H9 (cell line): ENCODE measurements at regions not wholly inside any gene's neighbourhood (a gene's known extent, or its start where the extent isn't known, plus 50 kb on each side); places are given as distances from the start of the nearest gene placed in this dataset.
A peak's percentile ranks its signal among the peaks of the same experiment; 100 is the strongest.

ENCODE experiments used
- DNase-seq: peaks from one replicate; pipeline ENCODE4 v3.0.0-alpha.2; 2017
- H2AFZ ChIP-seq: one replicate; pipeline ENCODE4 v1.6.1; 2013; ENCODE audit warnings: mild to moderate bottlenecking, low read length, control low read depth, moderate library complexity
- H2AK5ac ChIP-seq: 2 replicates; pipeline ENCODE4 v1.6.1; 2013; ENCODE audit warnings: low read length, control low read depth, mixed read lengths; ENCODE audit not compliant: insufficient read length
- H2BK120ac ChIP-seq: one replicate; pipeline ENCODE4 v1.6.1; 2013; ENCODE audit warnings: low read depth, mild to moderate bottlenecking, low read length, control low read depth, inconsistent platforms; ENCODE audit not compliant: poor library complexity, severe bottlenecking
- H2BK12ac ChIP-seq: 2 replicates; pipeline ENCODE4 v1.6.1; 2013; ENCODE audit warnings: low read length, control low read depth, mixed read lengths, low read depth; ENCODE audit not compliant: insufficient read length
- H2BK15ac ChIP-seq: 2 replicates; pipeline ENCODE4 v1.6.1; 2013; ENCODE audit warnings: low read depth, low read length, control low read depth
- H2BK20ac ChIP-seq: one replicate; pipeline ENCODE4 v1.6.1; 2013; ENCODE audit warnings: low read depth, mild to moderate bottlenecking, low read length, control low read depth, inconsistent platforms; ENCODE audit not compliant: poor library complexity, severe bottlenecking
- H2BK5ac ChIP-seq: 2 replicates; pipeline ENCODE4 v1.6.1; 2013; ENCODE audit warnings: low read length, control low read depth, mixed read lengths; ENCODE audit not compliant: insufficient read length
- H3K14ac ChIP-seq: 2 replicates; pipeline ENCODE4 v1.6.1; 2013; ENCODE audit warnings: low read length, control low read depth; ENCODE audit not compliant: insufficient read depth
- H3K18ac ChIP-seq: 2 replicates; pipeline ENCODE4 v1.6.1; 2013; ENCODE audit warnings: low read depth, mild to moderate bottlenecking, mixed read lengths, low read length, control low read depth; ENCODE audit not compliant: insufficient read length
- H3K23ac ChIP-seq: 2 replicates; pipeline ENCODE4 v1.6.1; 2013; ENCODE audit warnings: low read length, control low read depth, mixed read lengths, low read depth; ENCODE audit not compliant: insufficient read length
- H3K23me2 ChIP-seq: 2 replicates; pipeline ENCODE4 v1.6.1; 2013; ENCODE audit warnings: low read depth, mild to moderate bottlenecking, mixed read lengths, low read length, control low read depth; ENCODE audit not compliant: insufficient read length, poor library complexity, severe bottlenecking
- H3K27ac ChIP-seq: 2 replicates; pipeline ENCODE4 v1.5.1; 2013; ENCODE audit warnings: low read length, control low read depth, mixed read lengths, low read depth; ENCODE audit not compliant: insufficient read length
- H3K27me3 ChIP-seq: 2 replicates; pipeline ENCODE4 v1.6.1; 2013; ENCODE audit warnings: low read length, control low read depth, inconsistent platforms; ENCODE audit not compliant: insufficient read depth
- H3K4ac ChIP-seq: 2 replicates; pipeline ENCODE4 v1.6.1; 2013; ENCODE audit warnings: low read depth, mild to moderate bottlenecking, control low read depth, inconsistent platforms, low read length, moderate library complexity
- H3K4me1 ChIP-seq: 2 replicates; pipeline ENCODE4 v1.6.1; 2013; ENCODE audit warnings: low read length, control low read depth, inconsistent platforms; ENCODE audit not compliant: insufficient read depth
- H3K4me2 ChIP-seq: 2 replicates; pipeline ENCODE4 v1.6.1; 2013; ENCODE audit warnings: low read length, control low read depth, mixed read lengths; ENCODE audit not compliant: insufficient read length, insufficient read depth
- H3K56ac ChIP-seq: 2 replicates; pipeline ENCODE4 v1.6.1; 2013; ENCODE audit warnings: low read depth, mild to moderate bottlenecking, mixed read lengths, low read length, control low read depth; ENCODE audit not compliant: insufficient read length
- H3K79me1 ChIP-seq: 2 replicates; pipeline ENCODE4 v1.6.1; 2013; ENCODE audit warnings: low read depth, mild to moderate bottlenecking, moderate library complexity, low read length, control low read depth, inconsistent platforms; ENCODE audit not compliant: insufficient read depth, poor library complexity, severe bottlenecking
- H3K79me2 ChIP-seq: 2 replicates; pipeline ENCODE4 v1.6.1; 2013; ENCODE audit warnings: low read length, control low read depth, inconsistent platforms; ENCODE audit not compliant: insufficient read depth
- H3K9ac ChIP-seq: 2 replicates; pipeline ENCODE4 v1.6.1; 2013; ENCODE audit warnings: low read length, control low read depth, mixed read lengths; ENCODE audit not compliant: insufficient read length; ENCODE audit errors: extremely low read depth
- H3K9me3 ChIP-seq: one replicate; pipeline ENCODE4 v1.6.1; 2013; ENCODE audit warnings: low read depth, low read length, inconsistent platforms; ENCODE audit not compliant: control insufficient read depth
- H3T11ph ChIP-seq: one replicate; pipeline ENCODE4 v1.6.1; 2013; ENCODE audit warnings: mild to moderate bottlenecking, low read length, control low read depth, inconsistent platforms
- H4K20me1 ChIP-seq: one replicate; pipeline ENCODE4 v1.6.1; 2013; ENCODE audit not compliant: control insufficient read depth, insufficient read length, insufficient read depth
- H4K5ac ChIP-seq: 2 replicates; pipeline ENCODE4 v1.6.1; 2013; ENCODE audit warnings: low read depth, mild to moderate bottlenecking, mixed read lengths, low read length, control low read depth; ENCODE audit not compliant: insufficient read length
- H4K8ac ChIP-seq: replicated peaks from 2 replicates; pipeline ENCODE4 v1.6.1; 2013; ENCODE audit warnings: low read length, control low read depth, mixed read lengths, low read depth; ENCODE audit not compliant: insufficient read length
- H4K91ac ChIP-seq: 2 replicates; pipeline ENCODE4 v1.6.1; 2013; ENCODE audit warnings: low read depth, mild to moderate bottlenecking, moderate library complexity, mixed read lengths, low read length, control low read depth; ENCODE audit not compliant: insufficient read length
- H3K27ac Mint-ChIP-seq, 3 experiments: 2 replicates in 2 of 3; 3 replicates in 1 of 3; pipeline ENCODE4 v1.8.0; 2020 to 2021; ENCODE audit warnings: mixed read lengths in 3 of 3, mild to moderate bottlenecking in 1 of 3, moderate library complexity in 1 of 3
- H3K27me3 Mint-ChIP-seq: 2 replicates; pipeline ENCODE4 v1.8.0; 2021; ENCODE audit warnings: low read depth, mild to moderate bottlenecking, moderate library complexity, mixed read lengths
- H3K36me3 Mint-ChIP-seq, 3 experiments: 2 replicates in 2 of 3; 3 replicates in 1 of 3; pipeline ENCODE4 v1.8.0; 2020 to 2021; ENCODE audit warnings: low read depth in 3 of 3, mixed read lengths in 3 of 3; ENCODE audit not compliant: insufficient read depth in 1 of 3
- H3K4me1 Mint-ChIP-seq, 2 experiments: 2 replicates each; pipeline ENCODE4 v1.8.0; 2020; ENCODE audit warnings: mixed read lengths in 2 of 2
- H3K4me3 Mint-ChIP-seq, 2 experiments: 2 replicates in 1 of 2; 3 replicates in 1 of 2; pipeline ENCODE4 v1.8.0; 2020 to 2021; ENCODE audit warnings: mild to moderate bottlenecking in 2 of 2, mixed read lengths in 2 of 2, moderate library complexity in 1 of 2
- H3K9me3 Mint-ChIP-seq, 2 experiments: 2 replicates in 1 of 2; 3 replicates in 1 of 2; pipeline ENCODE4 v1.8.0; 2020; ENCODE audit warnings: mild to moderate bottlenecking in 2 of 2, mixed read lengths in 2 of 2, moderate library complexity in 1 of 2
- WGBS: extraction: QIAGEN DNeasy Blood & Tissue Kit; methylation state at CpG from one replicate; pipeline ENCODE4 v1.1.7; 2013; ENCODE audit warnings: missing lambda C conversion rate, low lambda C conversion rate, mixed read lengths; ENCODE audit not compliant: insufficient read length; ENCODE audit errors: extremely low coverage; 5-methylcytosine and 5-hydroxymethylcytosine counted together
- TF ChIP-seq, protein P1 (sequence below): fragments of 200-600 bp; sonication (generic); conservative IDR thresholded peaks from 3 replicates; pipeline ENCODE4 v1.8.0; 2021; ENCODE audit warnings: antibody characterized with exemption, mild to moderate bottlenecking

DNA sequence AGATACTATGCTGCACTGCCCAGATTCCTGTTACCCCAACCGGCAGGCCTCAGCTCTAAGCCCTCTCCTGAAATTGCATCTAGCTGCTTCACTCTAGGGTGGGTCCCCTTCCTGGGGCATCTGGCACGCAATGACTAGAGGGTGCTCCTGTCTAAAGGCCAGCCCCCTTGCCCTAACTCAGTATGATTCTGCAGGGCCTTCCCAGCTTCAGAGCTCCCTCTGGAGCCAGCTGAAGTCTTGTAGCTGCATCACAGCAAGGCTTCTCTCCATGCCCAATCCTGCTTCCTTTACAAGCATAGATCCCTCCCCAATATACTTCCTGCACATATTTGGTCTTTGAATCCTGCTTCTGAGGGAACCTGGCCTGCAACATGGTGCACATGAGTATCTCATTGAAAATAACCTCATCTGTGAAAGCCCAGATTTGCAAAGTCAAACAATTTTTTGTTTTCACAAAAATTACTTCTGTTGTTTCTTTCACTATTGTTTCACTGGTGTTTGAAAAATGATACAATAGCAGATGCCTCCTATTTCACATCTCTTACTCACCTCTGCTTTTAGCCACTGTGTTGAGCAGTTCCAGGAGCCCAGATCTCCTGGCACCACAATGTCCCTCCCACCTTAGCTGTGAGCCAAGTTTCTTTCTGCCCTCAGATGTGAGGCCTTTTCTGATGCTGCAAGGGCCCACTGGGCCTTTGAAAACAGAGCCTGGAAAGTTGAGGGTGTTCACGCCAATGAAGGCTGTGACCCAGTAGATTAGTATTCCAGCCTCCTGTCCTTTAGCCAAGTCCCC lies 169.5 kb upstream of the EGLN3 start:
- H3K9me3 Mint-ChIP-seq = peaks cover 5 to 9% of the 10 kb centered on the region in 2 experiments; a peak in 4 of 5 replicates
- H2AK5ac ChIP-seq = no peak overlapping the region
- H3K4me1 ChIP-seq = no peaks in the 10 kb centered on the region
- no peaks in the 10 kb centered on the region for H3K79me2 ChIP-seq
- no peak overlapping the region for H3K4ac ChIP-seq
- H4K5ac ChIP-seq = no peak overlapping the region
- WGBS = no CpG with 5 or more reads among the region's 3 CpGs
- no peak overlapping the region for H2BK12ac ChIP-seq
- H3K18ac ChIP-seq = no peak overlapping the region
- H2AFZ ChIP-seq = no peak overlapping the region
- no peak overlapping the region for H3K9ac ChIP-seq
- no peak overlapping the region for H2BK120ac ChIP-seq
- no peak overlapping the region for H3K14ac ChIP-seq
- H3K4me2 ChIP-seq = no peak overlapping the region
- H2BK20ac ChIP-seq = no peak overlapping the region
- no peaks in the 10 kb centered on the region for H3K79me1 ChIP-seq
- H4K8ac ChIP-seq = no peak overlapping the region
- H2BK15ac ChIP-seq = no peak overlapping the region
- peak; percentile 44 for DNase-seq
- no peak overlapping the region; a peak in 1 of 7 replicates for H3K27ac Mint-ChIP-seq
- H3K23me2 ChIP-seq = no peaks in the 10 kb centered on the region
- no peaks in the 10 kb centered on the region for H4K20me1 ChIP-seq
- H3K27me3 ChIP-seq = no peaks in the 10 kb centered on the region
- H3K4me1 Mint-ChIP-seq = peaks cover 4 to 5% of the 10 kb centered on the region in 2 experiments; a peak in 2 of 4 replicates
- no peak overlapping the region for H3K23ac ChIP-seq
- no peak overlapping the region for H3T11ph ChIP-seq
- H3K27ac ChIP-seq = no peak overlapping the region
- no peak overlapping the region for H2BK5ac ChIP-seq
- TF ChIP-seq, protein P1, sequence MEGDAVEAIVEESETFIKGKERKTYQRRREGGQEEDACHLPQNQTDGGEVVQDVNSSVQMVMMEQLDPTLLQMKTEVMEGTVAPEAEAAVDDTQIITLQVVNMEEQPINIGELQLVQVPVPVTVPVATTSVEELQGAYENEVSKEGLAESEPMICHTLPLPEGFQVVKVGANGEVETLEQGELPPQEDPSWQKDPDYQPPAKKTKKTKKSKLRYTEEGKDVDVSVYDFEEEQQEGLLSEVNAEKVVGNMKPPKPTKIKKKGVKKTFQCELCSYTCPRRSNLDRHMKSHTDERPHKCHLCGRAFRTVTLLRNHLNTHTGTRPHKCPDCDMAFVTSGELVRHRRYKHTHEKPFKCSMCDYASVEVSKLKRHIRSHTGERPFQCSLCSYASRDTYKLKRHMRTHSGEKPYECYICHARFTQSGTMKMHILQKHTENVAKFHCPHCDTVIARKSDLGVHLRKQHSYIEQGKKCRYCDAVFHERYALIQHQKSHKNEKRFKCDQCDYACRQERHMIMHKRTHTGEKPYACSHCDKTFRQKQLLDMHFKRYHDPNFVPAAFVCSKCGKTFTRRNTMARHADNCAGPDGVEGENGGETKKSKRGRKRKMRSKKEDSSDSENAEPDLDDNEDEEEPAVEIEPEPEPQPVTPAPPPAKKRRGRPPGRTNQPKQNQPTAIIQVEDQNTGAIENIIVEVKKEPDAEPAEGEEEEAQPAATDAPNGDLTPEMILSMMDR = peak; percentile 17; the same call in 1 of the 3 replicates
- peaks cover 3% of the 10 kb centered on the region; the same call in 1 of the 2 replicates for H3K27me3 Mint-ChIP-seq
- H3K9me3 ChIP-seq = no peaks in the 10 kb centered on the region
- H3K36me3 Mint-ChIP-seq = no peaks in the 10 kb centered on the region
- H3K4me3 Mint-ChIP-seq = no peak overlapping the region
- H4K91ac ChIP-seq = no peak overlapping the region
- H3K56ac ChIP-seq = no peak overlapping the region
